ENCODE measurements at regions not wholly inside any gene's neighbourhood (a gene's known extent, or its start where the extent isn't known, plus 50 kb on each side); places are given as distances from the start of the nearest gene placed in this dataset.

DNA sequence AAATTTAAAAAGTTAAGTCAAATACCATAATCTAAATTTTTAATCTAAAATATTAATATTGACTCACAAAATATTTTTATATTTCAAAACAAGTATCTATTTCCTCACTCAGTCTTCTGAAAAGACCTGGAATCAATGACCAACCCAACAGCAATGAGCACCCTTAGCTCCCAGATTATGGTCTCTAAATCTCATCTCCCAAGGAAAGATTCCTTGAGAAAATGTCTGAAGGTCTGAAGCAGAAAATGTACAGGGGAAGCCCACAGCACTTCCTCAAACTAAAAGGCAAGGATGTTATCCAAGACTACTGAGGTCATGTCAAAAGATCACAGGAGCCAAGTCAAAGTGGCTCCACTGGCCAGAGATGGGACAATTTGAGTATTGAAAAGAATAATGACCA is 51.0 kb upstream of the SLCO2A1 start:
- Histone ChIP-seq H3K27me3 (no peaks in the 10 kb centered on the region), H4K20me1 (ENCODE audit: low read depth) (no peaks in the 10 kb centered on the region), H3K36me3 (no peaks in the 10 kb centered on the region), H3K9ac (no peak overlapping the region), H3K4me2 (no peak overlapping the region), H3K4me1 (no peaks in the 10 kb centered on the region), H3K9me3 (ENCODE audit: low read depth) (peaks cover 10% of the 10 kb centered on the region), H3K4me3 (no peak overlapping the region), H3F3A (ENCODE audit: low read depth) (no peaks in the 10 kb centered on the region), H3K27ac (no peak overlapping the region), H3K79me2 (ENCODE audit: low read depth) (no peaks in the 10 kb centered on the region), H2AFZ (replicated peaks) (no peak overlapping the region)
- Mint-ChIP-seq H3K9me3 (peaks cover 21% of the 10 kb centered on the region), H3K27ac (no peak overlapping the region), H3K4me1 (peaks cover 2% of the 10 kb centered on the region), H3K27me3 (ENCODE audit: insufficient read depth, low read depth) (peaks cover 2% of the 10 kb centered on the region), H3K4me3 (no peak overlapping the region), H3K36me3 (peaks cover 2% of the 10 kb centered on the region)
- no peak for DNase-seq (ENCODE audit: low spot score)
- TF ChIP-seq CTCF (IDR thresholded peaks at IDR 0.05): no peak
- TF ChIP-seq EZH2phosphoT487 (IDR thresholded peaks at IDR 0.05): no peak
- TF ChIP-seq EZH2 (IDR thresholded peaks at IDR 0.05): no peak

DNA sequence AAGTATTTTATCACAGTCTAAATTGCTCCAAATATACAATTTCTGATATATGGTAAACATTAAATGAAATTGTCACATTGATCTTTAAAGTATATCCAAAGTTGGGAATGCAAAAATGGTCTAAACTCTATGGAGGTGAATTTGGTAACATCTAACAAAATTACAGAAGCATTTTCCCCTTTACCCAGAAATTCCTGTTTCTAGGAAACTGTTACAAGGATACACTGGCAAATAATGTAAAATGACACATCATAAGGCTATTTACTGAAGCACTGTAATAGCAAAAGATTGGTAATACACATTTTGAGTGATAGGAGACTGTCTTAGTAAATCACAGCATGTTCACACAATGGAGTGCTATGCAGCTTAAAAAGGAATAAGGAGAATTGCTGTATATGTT is 50.0 kb upstream of the SLCO2A1 start:
- H3K9ac ChIP-seq: no peak overlapping the region
- H3K27ac ChIP-seq: no peak overlapping the region
- H3K36me3 Mint-ChIP-seq: peaks cover 2% of the 10 kb centered on the region
- DNase-seq (ENCODE audit: low spot score): no peak
- no peak overlapping the region for H2AFZ ChIP-seq (replicated peaks)
- peaks cover 21% of the 10 kb centered on the region for H3K9me3 Mint-ChIP-seq
- no peaks in the 10 kb centered on the region for H3K79me2 ChIP-seq (ENCODE audit: low read depth)
- no peak overlapping the region for H3K4me3 ChIP-seq
- no peak overlapping the region for H3K4me3 Mint-ChIP-seq
- H3K9me3 ChIP-seq (ENCODE audit: low read depth): peaks cover 10% of the 10 kb centered on the region
- H4K20me1 ChIP-seq (ENCODE audit: low read depth): no peaks in the 10 kb centered on the region
- H3K4me1 Mint-ChIP-seq: peaks cover 2% of the 10 kb centered on the region
- H3K4me2 ChIP-seq: no peak overlapping the region
- TF ChIP-seq CTCF (IDR thresholded peaks at IDR 0.05) (no peak), EZH2phosphoT487 (IDR thresholded peaks at IDR 0.05) (no peak), EZH2 (IDR thresholded peaks at IDR 0.05) (no peak)
- H3K4me1 ChIP-seq: no peaks in the 10 kb centered on the region
- H3K27me3 ChIP-seq: no peaks in the 10 kb centered on the region
- no peak overlapping the region for H3K27ac Mint-ChIP-seq
- H3K27me3 Mint-ChIP-seq (ENCODE audit: insufficient read depth, low read depth): peaks cover 6% of the 10 kb centered on the region
- H3F3A ChIP-seq (ENCODE audit: low read depth): no peaks in the 10 kb centered on the region
- H3K36me3 ChIP-seq: no peaks in the 10 kb centered on the region

Data from neural progenitor cell (in vitro differentiated cells).